Spleen (tissue), 11 donors: ENCODE measurements at regions not wholly inside any gene's neighbourhood (a gene's known extent, or its start where the extent isn't known, plus 50 kb on each side); places are given as distances from the start of the nearest gene placed in this dataset.

Experiments used
- DNase-seq: peaks from one replicate; pipeline ENCODE4 v3.0.0-alpha.2; 2020
- H3K27ac ChIP-seq, 8 donors: fragments of 200-600 bp; sonication (generic) in 7 of 8; 1 replicate in 4 of 8; 2 replicates in 4 of 8; pipeline versions ENCODE4 v1.5.0 to v1.8.0; 2016 to 2021; ENCODE audit warnings: inconsistent platforms in 4 of 8, mild to moderate bottlenecking in 4 of 8, moderate library complexity in 1 of 8
- H3K27me3 ChIP-seq, 7 donors: fragments of 200-600 bp; sonication (generic) in 6 of 7; replicated peaks in 1 of 7; 1 replicate in 4 of 7; 2 replicates in 3 of 7; pipeline versions ENCODE4 v1.5.0 to v1.8.0; 2016 to 2021; ENCODE audit warnings: inconsistent platforms in 3 of 7, mild to moderate bottlenecking in 1 of 7
- H3K36me3 ChIP-seq, 6 donors: fragments of 200-600 bp; sonication (generic) in 5 of 6; 1 replicate in 4 of 6; 2 replicates in 2 of 6; pipeline versions ENCODE4 v1.5.0 to v1.8.0; 2016 to 2021; ENCODE audit warnings: inconsistent platforms in 2 of 6
- H3K4me1 ChIP-seq, 6 donors: fragments of 200-600 bp; sonication (generic) in 5 of 6; 1 replicate in 3 of 6; 2 replicates in 3 of 6; pipeline versions ENCODE4 v1.5.0 to v1.8.0; 2016 to 2021; ENCODE audit warnings: inconsistent platforms in 3 of 6
- H3K4me3 ChIP-seq, 8 donors: fragments of 200-600 bp; sonication (generic) in 7 of 8; 1 replicate in 4 of 8; 2 replicates in 4 of 8; pipeline versions ENCODE4 v1.5.0 to v1.8.0; 2016 to 2021; ENCODE audit warnings: inconsistent platforms in 4 of 8, mild to moderate bottlenecking in 4 of 8, moderate library complexity in 2 of 8
- H3K9me3 ChIP-seq, 8 donors: fragments of 200-600 bp; sonication (generic) in 7 of 8; 1 replicate in 4 of 8; 2 replicates in 4 of 8; pipeline versions ENCODE4 v1.5.0 to v1.8.0; 2016 to 2021; ENCODE audit warnings: inconsistent platforms in 4 of 8
- CTCF ChIP-seq, 11 experiments: fragments of 200-600 bp in 7 of 11; fragments of 450-650 bp in 4 of 11; sonication (generic) in 4 of 11; IDR thresholded peaks in 8 of 11; conservative IDR thresholded peaks in 3 of 11; 1 replicate in 7 of 11; 2 replicates in 4 of 11; pipeline versions ENCODE4 v1.4.0 to v1.8.0; 2016 to 2021; ENCODE audit warnings: antibody characterized with exemption in 11 of 11, inconsistent platforms in 4 of 11, mild to moderate bottlenecking in 1 of 11
- POLR2A ChIP-seq, 3 donors: fragments of 450-650 bp; IDR thresholded peaks; one replicate each; pipeline ENCODE4 v1.5.1; 2017; ENCODE audit warnings: antibody characterized with exemption in 3 of 3, mild to moderate bottlenecking in 1 of 3
- POLR2AphosphoS5 ChIP-seq, 3 donors: sonication (generic); formaldehyde crosslinking; IDR thresholded peaks; one replicate each; pipeline ENCODE4 v1.5.1; 2017; ENCODE audit warnings: antibody characterized with exemption in 3 of 3
- WGBS, 5 donors: extraction: QIAGEN DNeasy Blood & Tissue Kit in 3 of 5; methylation state at CpG; one replicate each; pipeline versions ENCODE4 v1.1.5 to v1.1.7; 2013 to 2018; 5-methylcytosine and 5-hydroxymethylcytosine counted together
- intact Hi-C: fragments of 100-400 bp; cut with DNase I; formaldehyde crosslinking; loops from one replicate; pipeline ENCODE4 v1.15.0; 2023; ENCODE audit warnings: low total_unique reads
- donor health status: healthy with polysubstance abuse.
- donor health status: DM: no; HTN: no; CAD: no; lungs with moderate emphysema.
- donor health status: DM: no; HTN: no; CAD: no.
- donor health status: Bipolar disorder and iron deficiency.
- donor health status: healthy.
- donor health status: DM: no; HTN: no; CAD: no.
- donor health status: DM: yes; HTN: yes; CAD: no.

GRCh38 chr3:182005219-182005618, 293.5 kb downstream of the SOX2 start:
- intact Hi-C loops: no loop called here
- 80 to 91% (median 91%) methylated on average over 3 of the region's 3 CpGs for WGBS, 5 donors
- H3K4me3 ChIP-seq: no peak overlapping the region

GRCh38 chr3:182005701-182006100, 294.0 kb downstream of the SOX2 start:
- Histone ChIP-seq H3K9me3 (no peaks in the 10 kb centered on the region), H3K4me1 (no peaks in the 10 kb centered on the region), H3K36me3 (no peaks in the 10 kb centered on the region), H3K4me3 (no peak overlapping the region), H3K27ac (no peak overlapping the region), H3K27me3 (no peaks in the 10 kb centered on the region)
- intact Hi-C loops: no loop called here
- no peak for DNase-seq
- WGBS, 5 donors: 5 to 12% (median 9%) methylated on average over 5 of the region's 5 CpGs
- TF ChIP-seq POLR2A (IDR thresholded peaks at IDR 0.05): no peak
- TF ChIP-seq CTCF (IDR thresholded peaks at IDR 0.05 in 8 of 11, conservative IDR thresholded peaks at IDR 0.05 in 3 of 11): no peak
- TF ChIP-seq POLR2AphosphoS5 (IDR thresholded peaks at IDR 0.05): no peak

More at GRCh38 chr3:182005219-182005618, 293.5 kb downstream of the SOX2 start:
- Histone ChIP-seq H3K27ac (no peak overlapping the region), H3K9me3 (no peaks in the 10 kb centered on the region), H3K36me3 (no peaks in the 10 kb centered on the region), H3K4me1 (no peaks in the 10 kb centered on the region), H3K27me3 (no peaks in the 10 kb centered on the region)
- no peak for DNase-seq
- TF ChIP-seq POLR2A (IDR thresholded peaks at IDR 0.05): no peak
- no peak for TF ChIP-seq POLR2AphosphoS5 (IDR thresholded peaks at IDR 0.05)
- no peak for TF ChIP-seq CTCF (IDR thresholded peaks at IDR 0.05 in 8 of 11, conservative IDR thresholded peaks at IDR 0.05 in 3 of 11)

GRCh38 chr3:182006431-182006830, 294.7 kb downstream of the SOX2 start:
- no peaks in the 10 kb centered on the region for H3K27me3 ChIP-seq
- WGBS, 5 donors: 58 to 79% (median 67%) methylated on average over 4 of the region's 4 CpGs
- TF ChIP-seq CTCF (IDR thresholded peaks at IDR 0.05 in 8 of 11, conservative IDR thresholded peaks at IDR 0.05 in 3 of 11) (no peak), POLR2AphosphoS5 (IDR thresholded peaks at IDR 0.05) (no peak), POLR2A (IDR thresholded peaks at IDR 0.05) (no peak)
- intact Hi-C loops: no loop called here
- no peaks in the 10 kb centered on the region for H3K9me3 ChIP-seq
- no peak overlapping the region for H3K27ac ChIP-seq
- H3K36me3 ChIP-seq: no peaks in the 10 kb centered on the region
- DNase-seq: no peak
- H3K4me3 ChIP-seq: no peak overlapping the region
- H3K4me1 ChIP-seq: no peaks in the 10 kb centered on the region

- Histone ChIP-seq H3K4me3 (no peak overlapping the region), H3K9me3 (no peaks in the 10 kb centered on the region), H3K36me3 (no peaks in the 10 kb centered on the region), H3K27me3 (no peaks in the 10 kb centered on the region), H3K27ac (no peak overlapping the region), H3K4me1 (no peaks in the 10 kb centered on the region)
- intact Hi-C loops: no loop called here
- no peak for DNase-seq
- 73 to 80% (median 75%) methylated on average over 5 of the region's 5 CpGs for WGBS, 5 donors
- TF ChIP-seq POLR2AphosphoS5 (IDR thresholded peaks at IDR 0.05): no peak
- no peak for TF ChIP-seq CTCF (IDR thresholded peaks at IDR 0.05 in 8 of 11, conservative IDR thresholded peaks at IDR 0.05 in 3 of 11)
- TF ChIP-seq POLR2A (IDR thresholded peaks at IDR 0.05): no peak
Observed at GRCh38 chr3:182007441-182007840, 295.7 kb downstream of the SOX2 start.
